Lower lobe of right lung (tissue), 2 donors: ENCODE measurements at regions not wholly inside any gene's neighbourhood (a gene's known extent, or its start where the extent isn't known, plus 50 kb on each side); places are given as distances from the start of the nearest gene placed in this dataset.
A peak's percentile ranks its signal among the peaks of the same experiment; 100 is the strongest.

Experiments
- ATAC-seq, 2 donors: fragments of 200-7000 bp; cut with Tn5 transposase; one replicate each; pipeline ENCODE4 v1.9.1; 2020 to 2022; ENCODE audit warnings: mild to moderate bottlenecking in 2 of 2, moderate library complexity in 2 of 2
- DNase-seq: peaks from one replicate; pipeline ENCODE4 v3.0.0-alpha.2; 2020
- H3K27ac ChIP-seq: fragments of 200-600 bp; one replicate; pipeline ENCODE4 v1.8.0; 2022
- H3K27me3 ChIP-seq: fragments of 200-600 bp; one replicate; pipeline ENCODE4 v1.8.0; 2022; ENCODE audit warnings: low read depth
- H3K36me3 ChIP-seq: fragments of 200-600 bp; one replicate; pipeline ENCODE4 v1.8.0; 2022; ENCODE audit warnings: mild to moderate bottlenecking
- H3K4me1 ChIP-seq: fragments of 200-600 bp; one replicate; pipeline ENCODE4 v1.8.0; 2022
- H3K4me3 ChIP-seq: fragments of 200-600 bp; one replicate; pipeline ENCODE4 v1.8.0; 2022; ENCODE audit warnings: mild to moderate bottlenecking
- H3K9me3 ChIP-seq: fragments of 200-600 bp; one replicate; pipeline ENCODE4 v1.8.0; 2022
- CTCF ChIP-seq: fragments of 200-600 bp; IDR thresholded peaks from one replicate; pipeline ENCODE4 v1.8.0; 2022; ENCODE audit warnings: antibody characterized with exemption, mild to moderate bottlenecking
- intact Hi-C: fragments of 100-400 bp; cut with DNase I; formaldehyde crosslinking; loops from one replicate; pipeline ENCODE4 v1.11.0; 2022
- donor health status: DM: no; HTN: yes; CAD: no; lungs with severe emphysema.

GRCh38 chr9:81390792-81391456 is 298.4 kb downstream of the TLE1 start:
- no peaks in the 10 kb centered on the region for H3K36me3 ChIP-seq
- DNase-seq = no peak
- no peaks in the 10 kb centered on the region for H3K27me3 ChIP-seq
- TF ChIP-seq CTCF = no peak
- H3K9me3 ChIP-seq = no peaks in the 10 kb centered on the region
- no peaks in the 10 kb centered on the region for H3K4me1 ChIP-seq
- H3K4me3 ChIP-seq = no peak overlapping the region
- no peak for ATAC-seq
- H3K27ac ChIP-seq = no peak overlapping the region
- intact Hi-C loops = no loop called here

GRCh38 chr9:81389569-81389993 is 299.8 kb downstream of the TLE1 start:
- intact Hi-C loops = no loop called here
- TF ChIP-seq CTCF = no peak
- H3K9me3 ChIP-seq = no peaks in the 10 kb centered on the region
- no peak for DNase-seq
- no peak overlapping the region for H3K27ac ChIP-seq
- no peak overlapping the region for H3K4me3 ChIP-seq
- H3K27me3 ChIP-seq = no peaks in the 10 kb centered on the region
- H3K36me3 ChIP-seq = no peaks in the 10 kb centered on the region
- no peaks in the 10 kb centered on the region for H3K4me1 ChIP-seq
- peak in 1 of 2 donors; percentile 37 for ATAC-seq

- intact Hi-C loops = no loop called here
- no peak overlapping the region for H3K27ac ChIP-seq
- no peaks in the 10 kb centered on the region for H3K9me3 ChIP-seq
Observed at GRCh38 chr9:81388831-81389230, 300.5 kb downstream of the TLE1 start.

GRCh38 chr9:81387360-81388106 is 301.8 kb downstream of the TLE1 start:
- Histone ChIP-seq H3K27ac (no peak overlapping the region), H3K4me1 (no peaks in the 10 kb centered on the region), H3K4me3 (no peak overlapping the region), H3K9me3 (no peaks in the 10 kb centered on the region), H3K27me3 (no peaks in the 10 kb centered on the region), H3K36me3 (no peaks in the 10 kb centered on the region)
- intact Hi-C loops = no loop called here
- DNase-seq = no peak
- no peak for ATAC-seq
- TF ChIP-seq CTCF = no peak

More at GRCh38 chr9:81388831-81389230, 300.5 kb downstream of the TLE1 start:
- Histone ChIP-seq H3K27me3 (no peaks in the 10 kb centered on the region), H3K4me1 (no peaks in the 10 kb centered on the region), H3K4me3 (no peak overlapping the region), H3K36me3 (no peaks in the 10 kb centered on the region)
- no peak for TF ChIP-seq CTCF
- DNase-seq (no peak), ATAC-seq (no peak)

GRCh38 chr9:81384911-81385310 is 304.4 kb downstream of the TLE1 start:
- intact Hi-C loops = no loop called here

More at GRCh38 chr9:81384911-81385310, 304.4 kb downstream of the TLE1 start:
- H3K27ac ChIP-seq = no peak overlapping the region
- H3K4me1 ChIP-seq = no peaks in the 10 kb centered on the region
- no peaks in the 10 kb centered on the region for H3K9me3 ChIP-seq
- DNase-seq (no peak), ATAC-seq (no peak)
- no peaks in the 10 kb centered on the region for H3K36me3 ChIP-seq
- no peak overlapping the region for H3K4me3 ChIP-seq
- no peak for TF ChIP-seq CTCF
- H3K27me3 ChIP-seq = no peaks in the 10 kb centered on the region
